NCI-H82 treated with DMSO at 0.1 percent for 48 hours (cell line): ENCODE measurements at regions not wholly inside any gene's neighbourhood (a gene's known extent, or its start where the extent isn't known, plus 50 kb on each side); places are given as distances from the start of the nearest gene placed in this dataset.
"Not testable (repeated sequence)": the region's sequence is repeated elsewhere in the genome, so short reads cannot be mapped to it uniquely, and the experiment has no call there.

ENCODE experiments used
- DNase-seq: peaks from one replicate; lab custom pipeline; 2025; ENCODE audit not compliant: unreplicated experiment; lab: John Stamatoyannopoulos, UW

- DNase-seq, result no peak
Measured at GRCh38 chr2:129504646-129505045, 474.8 kb upstream of the RAB6C start.

DNA sequence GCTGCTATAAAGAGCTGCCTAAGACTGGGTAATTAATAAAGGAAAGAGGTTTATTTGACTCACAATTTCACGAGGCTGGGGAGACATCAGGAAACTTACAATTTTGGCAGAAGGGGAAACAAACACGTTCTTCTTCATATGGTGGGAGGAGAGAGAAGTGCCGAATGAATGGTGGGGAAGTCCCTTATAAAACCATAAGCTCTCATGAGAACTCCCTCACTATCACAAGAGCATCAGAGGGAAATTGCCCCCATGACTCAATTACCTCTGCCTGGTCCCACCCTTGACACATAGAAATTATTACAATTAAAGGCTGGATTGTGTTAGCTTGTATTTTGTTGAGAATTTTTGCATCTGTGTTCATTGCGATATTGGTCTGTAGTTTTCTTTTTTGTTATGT, 460.5 kb upstream of the RAB6C start:
- no peak for DNase-seq

GRCh38 chr2:129532158-129532557, 447.3 kb upstream of the RAB6C start:
- not testable (repeated sequence) for DNase-seq

DNA sequence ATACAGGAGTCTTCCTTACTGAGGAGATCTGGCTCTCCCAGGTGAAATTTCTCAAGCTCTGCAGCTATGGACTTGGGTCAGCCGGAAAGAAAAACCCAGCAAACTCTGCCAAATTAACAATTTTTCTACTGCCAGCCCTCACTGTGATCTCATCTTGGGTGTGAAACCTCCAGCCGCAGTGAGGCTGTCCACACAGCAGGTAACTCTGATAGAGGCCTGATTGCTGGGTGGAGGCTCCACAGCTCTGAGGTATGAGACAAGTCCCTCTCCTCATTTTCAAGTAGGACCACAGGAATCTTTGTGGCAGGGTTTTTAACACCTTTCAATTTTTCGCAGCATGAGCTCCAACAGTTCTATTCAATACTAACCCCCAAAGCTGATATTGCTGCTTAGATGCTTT, 430.6 kb upstream of the RAB6C start:
- no peak for DNase-seq

DNA sequence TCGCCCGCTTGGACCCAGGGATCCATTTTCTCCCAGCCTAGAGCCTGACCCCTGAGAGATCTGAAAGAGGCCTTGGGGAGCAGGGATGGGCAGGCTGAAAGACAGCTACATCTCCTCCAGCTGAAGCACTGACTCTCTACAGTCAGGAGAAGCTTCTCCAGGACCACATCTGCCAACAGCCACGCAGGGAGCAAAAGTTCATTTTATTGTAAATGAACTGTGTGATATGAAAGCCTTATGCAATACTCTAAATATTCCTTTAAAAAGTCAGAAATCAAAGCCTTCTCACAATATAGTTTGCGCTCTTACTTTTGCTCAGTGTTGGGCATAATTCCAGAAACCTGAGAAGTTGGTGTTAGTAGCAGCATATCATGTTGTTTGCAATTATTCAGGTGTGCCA, 428.9 kb upstream of the RAB6C start:
- DNase-seq, result no peak

DNA sequence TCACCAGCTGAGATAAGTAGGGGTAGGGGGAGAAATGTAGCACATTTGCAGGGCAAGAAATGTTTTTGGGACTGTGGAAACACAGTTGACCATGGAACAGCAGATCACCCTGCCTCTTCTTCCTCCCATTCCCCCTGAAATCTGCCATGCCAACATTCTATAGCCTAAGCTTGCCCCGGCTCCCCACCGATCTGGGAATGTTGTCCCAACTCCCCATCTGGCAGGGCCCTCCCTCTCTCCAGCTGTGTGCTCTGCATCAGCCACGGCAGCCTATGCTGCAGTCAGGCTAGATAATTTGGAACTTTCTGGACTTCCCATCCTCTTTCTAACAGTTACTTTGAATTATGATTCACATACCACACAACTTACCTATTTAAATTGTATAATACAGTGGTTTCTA, 425.1 kb upstream of the RAB6C start:
- DNase-seq, result no peak

DNA sequence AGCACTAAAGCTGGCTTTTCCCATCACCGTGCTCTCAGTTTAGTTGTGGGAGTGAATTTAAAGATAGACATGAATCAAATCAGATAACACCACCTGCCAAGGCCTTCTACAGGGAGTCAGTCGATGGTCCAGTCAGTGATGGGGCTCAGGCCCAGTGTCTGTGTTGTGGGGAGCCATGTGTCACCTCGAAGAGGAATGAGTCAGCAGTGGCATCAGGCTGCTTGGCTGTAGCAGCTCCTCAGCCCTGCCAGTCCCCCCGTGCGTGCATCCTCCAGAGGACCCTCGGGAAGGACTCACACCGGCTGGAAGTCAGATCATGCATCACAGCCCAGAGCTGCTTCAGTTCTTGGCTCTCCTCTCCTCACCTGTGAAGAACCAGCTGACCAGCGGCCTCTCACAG, 420.4 kb upstream of the RAB6C start:
- DNase-seq, result no peak

DNA sequence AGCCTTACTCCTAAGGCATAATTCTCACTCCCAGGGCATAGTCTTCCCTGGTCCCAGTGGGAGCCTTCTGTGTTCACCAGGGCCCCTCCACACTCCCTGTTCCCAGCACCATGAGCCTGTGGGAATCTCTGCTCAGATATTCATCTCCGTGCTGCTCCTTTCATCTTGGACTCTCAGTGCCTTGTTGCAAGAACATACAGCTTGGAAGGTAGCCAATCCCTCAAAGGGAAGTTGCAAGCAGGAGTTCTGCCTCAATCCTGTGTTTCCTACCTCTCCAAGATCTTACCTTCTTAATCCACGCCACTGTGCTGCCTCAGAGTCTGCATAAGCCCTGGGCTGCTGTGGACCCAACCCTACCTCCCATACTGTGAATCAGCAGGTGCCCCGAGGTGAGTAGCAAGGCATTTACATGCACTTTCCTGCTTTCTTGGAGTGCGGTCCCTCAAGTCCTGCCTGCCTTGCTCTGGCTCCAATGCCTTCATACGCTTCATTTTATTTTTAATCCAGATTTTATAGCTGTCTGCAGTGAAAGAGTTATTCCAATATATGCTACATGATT, 413.8 kb upstream of the RAB6C start:
- DNase-seq, result no peak

DNA sequence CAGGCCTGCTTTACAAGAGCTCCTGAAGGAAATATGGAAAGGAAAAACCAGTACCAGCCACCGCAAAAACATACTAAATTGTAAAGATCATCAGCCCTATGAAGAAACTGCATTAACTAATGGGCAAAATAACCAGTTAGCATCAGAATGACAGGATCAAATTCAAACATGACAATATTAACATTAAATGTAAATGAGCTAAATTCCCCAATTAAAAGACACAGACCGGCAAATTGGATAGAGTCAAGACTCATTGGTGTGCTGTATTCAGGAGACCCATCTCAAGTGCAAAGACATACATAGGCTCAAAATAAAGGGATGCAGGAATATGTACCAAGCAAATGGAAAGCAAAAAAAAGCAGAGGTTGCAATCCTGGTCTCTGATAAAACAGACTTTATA, 408.7 kb upstream of the RAB6C start:
- not testable (repeated sequence) for DNase-seq

- DNase-seq, result no peak
Measured at GRCh38 chr2:129575431-129575830, 404.0 kb upstream of the RAB6C start.

- no peak for DNase-seq
Measured at GRCh38 chr2:129575880-129576279, 403.6 kb upstream of the RAB6C start.

DNA sequence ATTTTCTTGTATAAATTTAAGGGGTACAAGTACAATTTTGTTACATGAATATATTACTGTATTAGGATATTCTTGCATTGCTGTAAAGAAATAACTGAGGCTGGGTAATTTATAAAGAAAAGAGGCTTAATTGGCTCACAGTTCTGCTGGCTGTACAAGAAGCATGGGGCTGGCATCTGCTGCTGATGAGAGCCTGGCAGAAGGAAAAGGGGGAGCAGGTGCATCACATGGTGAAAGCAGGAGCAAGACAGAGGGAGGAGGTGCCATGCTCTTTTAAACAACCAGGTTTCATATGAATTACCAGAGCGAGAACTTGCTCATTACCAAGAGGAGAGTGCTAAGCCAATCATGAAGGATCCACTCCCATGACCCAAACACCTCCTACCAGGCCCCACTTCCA, 399.5 kb upstream of the RAB6C start:
- no peak for DNase-seq

- DNase-seq, result no peak
Measured at GRCh38 chr2:129585760-129586159, 393.7 kb upstream of the RAB6C start.

GRCh38 chr2:129587426-129588064, 391.9 kb upstream of the RAB6C start:
- DNase-seq, result no peak

GRCh38 chr2:129604560-129604959, 374.9 kb upstream of the RAB6C start:
- no peak for DNase-seq

GRCh38 chr2:129605646-129606045, 373.8 kb upstream of the RAB6C start:
- no peak for DNase-seq

- DNase-seq, result no peak
Measured at GRCh38 chr2:129606496-129607270, 372.8 kb upstream of the RAB6C start.

GRCh38 chr2:129609224-129609623, 370.2 kb upstream of the RAB6C start:
- DNase-seq, result no peak

- DNase-seq, result no peak
Measured at GRCh38 chr2:129610766-129611165, 368.7 kb upstream of the RAB6C start.

GRCh38 chr2:129611471-129611870, 368.0 kb upstream of the RAB6C start:
- no peak for DNase-seq

DNA sequence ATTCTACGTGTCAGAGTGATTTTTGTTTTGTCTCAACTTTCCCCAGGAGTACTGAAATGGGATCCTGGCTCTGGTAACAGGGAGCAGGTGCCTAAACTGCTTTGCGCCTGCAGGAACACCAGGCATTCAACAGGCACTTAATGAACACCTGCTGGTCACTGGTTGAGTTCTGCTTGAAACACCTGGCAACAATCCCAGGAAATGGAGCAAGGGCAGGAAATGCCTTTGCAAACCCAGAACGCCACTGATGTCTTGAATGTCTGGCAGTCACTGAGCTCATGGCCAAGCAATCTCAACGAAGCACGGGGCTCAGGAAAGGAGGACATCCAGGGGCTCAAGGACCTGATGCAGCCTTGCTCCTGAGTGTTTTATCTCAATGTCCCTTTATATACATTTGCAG, 360.0 kb upstream of the RAB6C start:
- no peak for DNase-seq

GRCh38 chr2:129620411-129620810, 359.1 kb upstream of the RAB6C start:
- no peak for DNase-seq
